Prostate gland (tissue), 2 donors: ENCODE measurements at regions not wholly inside any gene's neighbourhood (a gene's known extent, or its start where the extent isn't known, plus 50 kb on each side); places are given as distances from the start of the nearest gene placed in this dataset.

ENCODE experiments used
- DNase-seq: peaks from one replicate; pipeline ENCODE4 v3.0.0-alpha.2; 2019; ENCODE audit warnings: low spot score
- H3K27ac ChIP-seq, 2 donors: fragments of 200-600 bp; sonication (generic); 2 replicates each; pipeline ENCODE4 v1.5.1; 2017 to 2019
- H3K27me3 ChIP-seq: fragments of 200-600 bp; sonication (generic); replicated peaks from 2 replicates; pipeline ENCODE4 v1.5.1; 2019; ENCODE audit not compliant: insufficient read depth
- H3K36me3 ChIP-seq, 2 donors: fragments of 200-600 bp; sonication (generic); 1 replicate in 1 of 2; 2 replicates in 1 of 2; pipeline versions ENCODE4 v1.5.1 to v1.8.1; 2017 to 2019
- H3K4me1 ChIP-seq: fragments of 200-600 bp; sonication (generic); replicated peaks from 2 replicates; pipeline ENCODE4 v1.5.1; 2019
- H3K4me3 ChIP-seq, 2 donors: fragments of 200-600 bp; sonication (generic); 2 replicates each; pipeline ENCODE4 v1.5.1; 2017 to 2019
- H3K9me3 ChIP-seq: fragments of 200-600 bp; sonication (generic); 2 replicates; pipeline ENCODE4 v1.5.1; 2017
- POLR2A ChIP-seq: fragments of 450-650 bp; IDR thresholded peaks from one replicate; pipeline ENCODE4 v1.6.1; 2016; ENCODE audit warnings: antibody characterized with exemption, mild to moderate bottlenecking
- POLR2AphosphoS5 ChIP-seq: sonication (generic); formaldehyde crosslinking; IDR thresholded peaks from one replicate; pipeline ENCODE4 v1.6.1; 2017; ENCODE audit warnings: antibody characterized with exemption
- WGBS: methylation state at CpG from one replicate; pipeline ENCODE4 v1.1.5; 2018; 5-methylcytosine and 5-hydroxymethylcytosine counted together
- intact Hi-C: fragments of 100-400 bp; cut with DNase I; formaldehyde crosslinking; loops from one replicate; pipeline ENCODE4 v1.14.2; 2022
- TF ChIP-seq, protein P1 (sequence below), 4 experiments: fragments of 200-600 bp in 2 of 4; fragments of 450-650 bp in 2 of 4; sonication (generic) in 2 of 4; IDR thresholded peaks; 1 replicate in 3 of 4; 2 replicates in 1 of 4; pipeline ENCODE4 v1.5.1; 2016 to 2019; ENCODE audit warnings: antibody characterized with exemption in 4 of 4, mild to moderate bottlenecking in 2 of 4, moderate library complexity in 2 of 4

DNA sequence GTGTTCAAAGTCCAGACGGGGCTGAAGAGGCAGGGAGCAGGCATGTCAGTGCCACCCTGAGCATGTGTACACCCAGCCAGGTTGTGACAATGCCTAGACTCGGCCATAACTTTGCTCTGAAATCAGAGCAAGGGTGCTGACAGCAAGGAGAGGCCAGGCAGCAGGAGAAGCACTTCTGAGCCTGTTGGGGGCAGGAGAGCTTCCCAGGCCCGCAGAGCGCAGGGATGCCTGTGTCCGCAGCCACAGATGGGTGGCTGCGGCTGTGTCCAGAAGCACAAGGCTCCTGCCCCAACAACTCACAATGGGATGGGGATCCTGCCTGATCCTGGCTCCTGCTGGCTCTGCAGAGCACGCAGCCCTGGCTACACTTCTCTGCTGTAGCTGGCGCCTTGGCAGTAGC is 373.9 kb downstream of the CHSY3 start:
- intact Hi-C loops = no loop called here
- 87% methylated on average over 8 of the region's 8 CpGs for WGBS

DNA sequence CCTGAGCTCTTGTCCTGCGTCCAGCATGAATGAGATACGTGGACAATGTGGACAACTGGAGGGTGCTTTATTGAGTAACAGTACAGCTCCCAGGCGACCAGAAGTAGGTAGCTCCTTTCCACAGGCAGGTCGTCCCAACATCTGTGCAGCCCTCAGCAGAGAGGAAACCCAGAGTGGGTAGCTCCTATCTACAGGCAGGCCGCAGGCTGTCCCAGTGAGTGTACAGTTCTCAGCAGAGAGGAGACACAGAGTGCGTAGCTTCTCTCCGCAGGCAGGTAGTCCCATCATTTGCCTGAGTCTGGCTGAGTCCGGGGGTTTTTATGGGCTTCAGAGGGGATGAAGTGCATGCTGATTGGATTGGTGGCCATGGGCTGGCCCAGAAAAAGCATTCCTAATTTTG is 373.3 kb downstream of the CHSY3 start:
- DNase-seq = no peak
- 94% methylated on average over 8 of the region's 8 CpGs for WGBS
- no peaks in the 10 kb centered on the region for H3K36me3 ChIP-seq
- no peaks in the 10 kb centered on the region for H3K9me3 ChIP-seq
- H3K4me3 ChIP-seq = no peak overlapping the region
- H3K27me3 ChIP-seq = no peaks in the 10 kb centered on the region
- no peaks in the 10 kb centered on the region for H3K4me1 ChIP-seq
- intact Hi-C loops = no loop called here
- TF ChIP-seq POLR2AphosphoS5 = no peak
- TF ChIP-seq, protein P1, sequence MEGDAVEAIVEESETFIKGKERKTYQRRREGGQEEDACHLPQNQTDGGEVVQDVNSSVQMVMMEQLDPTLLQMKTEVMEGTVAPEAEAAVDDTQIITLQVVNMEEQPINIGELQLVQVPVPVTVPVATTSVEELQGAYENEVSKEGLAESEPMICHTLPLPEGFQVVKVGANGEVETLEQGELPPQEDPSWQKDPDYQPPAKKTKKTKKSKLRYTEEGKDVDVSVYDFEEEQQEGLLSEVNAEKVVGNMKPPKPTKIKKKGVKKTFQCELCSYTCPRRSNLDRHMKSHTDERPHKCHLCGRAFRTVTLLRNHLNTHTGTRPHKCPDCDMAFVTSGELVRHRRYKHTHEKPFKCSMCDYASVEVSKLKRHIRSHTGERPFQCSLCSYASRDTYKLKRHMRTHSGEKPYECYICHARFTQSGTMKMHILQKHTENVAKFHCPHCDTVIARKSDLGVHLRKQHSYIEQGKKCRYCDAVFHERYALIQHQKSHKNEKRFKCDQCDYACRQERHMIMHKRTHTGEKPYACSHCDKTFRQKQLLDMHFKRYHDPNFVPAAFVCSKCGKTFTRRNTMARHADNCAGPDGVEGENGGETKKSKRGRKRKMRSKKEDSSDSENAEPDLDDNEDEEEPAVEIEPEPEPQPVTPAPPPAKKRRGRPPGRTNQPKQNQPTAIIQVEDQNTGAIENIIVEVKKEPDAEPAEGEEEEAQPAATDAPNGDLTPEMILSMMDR (IDR thresholded peaks at IDR 0.05) = no peak
- no peak for TF ChIP-seq POLR2A
- no peak overlapping the region for H3K27ac ChIP-seq

More for the DNA sequence above, 373.9 kb downstream of the CHSY3 start:
- Histone ChIP-seq H3K36me3 (no peaks in the 10 kb centered on the region), H3K4me3 (no peak overlapping the region), H3K4me1 (no peaks in the 10 kb centered on the region), H3K9me3 (no peaks in the 10 kb centered on the region), H3K27me3 (no peaks in the 10 kb centered on the region), H3K27ac (no peak overlapping the region)
- no peak for TF ChIP-seq POLR2A
- DNase-seq = no peak

DNA sequence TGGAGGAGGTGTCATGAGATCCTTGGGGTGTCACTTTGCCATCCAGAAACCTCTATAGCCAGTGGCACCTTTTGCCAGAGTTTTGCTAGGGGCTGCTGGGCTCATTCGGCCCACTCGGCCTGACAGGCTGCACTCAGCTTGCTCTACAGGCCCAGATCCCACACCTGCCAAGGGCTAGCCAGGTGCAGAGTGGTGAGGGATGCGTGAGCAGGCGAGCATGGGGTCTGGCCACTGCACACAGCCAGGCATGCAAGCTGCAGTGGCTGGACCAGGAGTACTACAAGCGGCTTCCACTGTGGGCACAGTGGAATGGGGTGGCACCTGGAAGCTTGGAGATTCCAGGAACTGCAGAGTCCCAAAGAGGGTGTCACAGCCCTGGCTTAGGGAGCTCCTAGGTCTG is 372.7 kb downstream of the CHSY3 start:
- H3K4me3 ChIP-seq = no peak overlapping the region
- DNase-seq = no peak
- TF ChIP-seq, protein P1 (IDR thresholded peaks at IDR 0.05) = no peak
- no peak for TF ChIP-seq POLR2A
- TF ChIP-seq POLR2AphosphoS5 = no peak
- no peaks in the 10 kb centered on the region for H3K9me3 ChIP-seq
- H3K27me3 ChIP-seq = no peaks in the 10 kb centered on the region
- H3K36me3 ChIP-seq = no peaks in the 10 kb centered on the region
- intact Hi-C loops = no loop called here
- H3K4me1 ChIP-seq = no peaks in the 10 kb centered on the region
- H3K27ac ChIP-seq = no peak overlapping the region
- 94% methylated on average over 5 of the region's 5 CpGs for WGBS

DNA sequence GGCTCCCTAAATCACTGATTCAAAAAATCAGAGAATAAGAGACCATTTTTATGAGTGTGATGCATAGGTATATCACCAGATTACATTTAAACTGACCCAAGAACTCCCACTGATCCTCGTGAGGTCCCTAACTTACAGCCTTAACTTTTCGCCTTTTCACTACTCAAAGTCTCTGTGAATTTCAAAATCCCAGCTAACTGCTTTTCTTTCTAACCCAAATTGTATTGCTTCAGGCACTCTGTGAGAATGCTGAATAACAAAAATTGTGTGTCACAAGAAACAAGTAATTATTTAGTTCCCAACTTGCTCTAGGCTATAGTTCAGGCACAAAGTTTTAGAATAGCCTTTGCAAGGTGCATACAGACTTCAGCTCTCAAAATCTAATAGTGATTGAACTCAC is 368.6 kb downstream of the CHSY3 start:
- Histone ChIP-seq H3K4me1 (no peaks in the 10 kb centered on the region), H3K4me3 (no peak overlapping the region), H3K27me3 (no peaks in the 10 kb centered on the region), H3K27ac (no peak overlapping the region), H3K9me3 (no peaks in the 10 kb centered on the region), H3K36me3 (no peaks in the 10 kb centered on the region)
- intact Hi-C loops = no loop called here
- WGBS = 82% methylated on average over 2 of the region's 2 CpGs
- no peak for TF ChIP-seq POLR2AphosphoS5
- no peak for DNase-seq

DNA sequence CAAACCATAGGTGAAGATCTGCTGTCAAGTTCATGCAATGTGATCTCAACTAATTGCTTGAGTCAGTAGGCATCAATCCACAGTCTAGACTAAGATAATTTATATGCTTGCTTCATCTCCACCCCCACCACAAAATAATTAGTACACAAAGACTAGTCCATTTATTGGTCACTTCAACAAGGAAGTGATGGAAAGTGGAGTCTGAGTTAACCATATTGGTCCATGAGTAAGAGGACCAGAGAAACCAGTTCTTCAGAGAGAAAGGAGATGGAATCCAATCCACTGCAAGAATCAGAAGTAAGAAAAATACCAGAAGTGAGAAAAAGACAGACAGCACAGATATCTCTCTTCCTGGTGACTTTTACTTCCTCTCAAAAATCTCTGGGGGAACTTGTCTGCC is 366.5 kb downstream of the CHSY3 start:
- DNase-seq = no peak
- TF ChIP-seq POLR2AphosphoS5 (no peak), POLR2A (no peak)
- TF ChIP-seq, protein P1 (IDR thresholded peaks at IDR 0.05) = no peak
- Histone ChIP-seq H3K27ac (no peak overlapping the region), H3K36me3 (no peaks in the 10 kb centered on the region), H3K27me3 (no peaks in the 10 kb centered on the region), H3K4me1 (no peaks in the 10 kb centered on the region), H3K4me3 (no peak overlapping the region), H3K9me3 (no peaks in the 10 kb centered on the region)
- intact Hi-C loops = no loop called here

DNA sequence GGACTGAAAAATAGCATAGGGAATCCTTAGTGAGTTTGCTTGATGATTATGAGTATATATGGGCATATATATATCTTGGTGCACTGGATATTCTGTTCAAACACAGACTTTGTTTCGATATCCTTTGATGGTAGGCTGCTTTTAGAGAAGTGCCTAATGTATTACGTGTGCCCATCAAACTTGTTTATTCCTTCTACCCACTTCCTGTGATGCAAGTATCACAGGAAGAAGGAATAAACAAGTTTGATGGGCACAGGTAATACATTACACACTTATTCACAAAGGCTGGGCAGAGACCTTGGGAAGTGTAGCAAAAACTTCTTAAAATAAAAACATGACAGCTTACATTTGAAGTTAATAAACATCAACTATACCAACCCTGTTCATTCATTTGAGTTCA is 364.2 kb downstream of the CHSY3 start:
- DNase-seq = no peak
- H3K9me3 ChIP-seq = no peaks in the 10 kb centered on the region
- WGBS = 72% methylated on average over 2 of the region's 2 CpGs
- no peaks in the 10 kb centered on the region for H3K4me1 ChIP-seq
- TF ChIP-seq POLR2A = no peak
- TF ChIP-seq, protein P1 (IDR thresholded peaks at IDR 0.05) = no peak
- TF ChIP-seq POLR2AphosphoS5 = no peak
- intact Hi-C loops = no loop called here
- H3K36me3 ChIP-seq = no peaks in the 10 kb centered on the region
- H3K4me3 ChIP-seq = no peak overlapping the region
- no peak overlapping the region for H3K27ac ChIP-seq
- H3K27me3 ChIP-seq = no peaks in the 10 kb centered on the region
